A673 (cell line): ENCODE measurements at regions not wholly inside any gene's neighbourhood (a gene's known extent, or its start where the extent isn't known, plus 50 kb on each side); places are given as distances from the start of the nearest gene placed in this dataset.

Source experiments
- BruUV-seq: library from RNA; stranded (reverse); fragments of 400-500 nt; replicated peaks from 2 replicates; lab custom pipeline; 2021; lab: Mats Ljungman, UMichigan
- CTCF ChIA-PET: fragments of 300-600 bp; sonication (Branson Sonifier 250); formaldehyde crosslinking; loops from one replicate; lab custom pipeline; 2022; ENCODE audit warnings: antibody characterized with exemption; lab: Charles Lee
- POLR2A ChIA-PET: fragments of 300-600 bp; sonication (Branson Sonifier 250); formaldehyde crosslinking; loops from one replicate; lab custom pipeline; 2022; ENCODE audit warnings: antibody characterized with exemption; ENCODE audit not compliant: low non-redundant PET; lab: Charles Lee
- DNase-seq: peaks from one replicate; pipeline ENCODE4 v3.0.0-alpha.2; 2015; ENCODE audit warnings: low spot score
- H3K27ac ChIP-seq: fragments of 200-600 bp; sonication (generic); 2 replicates; pipeline ENCODE4 v1.5.1; 2016; ENCODE audit warnings: mixed run types, low read depth, mild to moderate bottlenecking, mixed read lengths, antibody characterized with exemption, low read length; ENCODE audit not compliant: poor library complexity, severe bottlenecking
- H3K27me3 ChIP-seq: fragments of 200-600 bp; sonication (generic); replicated peaks from 2 replicates; pipeline ENCODE4 v1.6.1; 2017; ENCODE audit warnings: mixed run types, low read depth, mild to moderate bottlenecking, mixed read lengths, antibody characterized with exemption, low read length; ENCODE audit not compliant: insufficient read depth, poor library complexity
- H3K36me3 ChIP-seq: fragments of 200-600 bp; sonication (generic); 2 replicates; pipeline ENCODE4 v1.6.1; 2016; ENCODE audit warnings: mixed run types, mild to moderate bottlenecking, mixed read lengths, antibody characterized with exemption, low read length; ENCODE audit not compliant: insufficient read depth, poor library complexity, severe bottlenecking
- H3K4me1 ChIP-seq: fragments of 200-600 bp; sonication (generic); 2 replicates; pipeline ENCODE4 v1.6.1; 2017; ENCODE audit warnings: mixed run types, mild to moderate bottlenecking, mixed read lengths, antibody characterized with exemption, low read length; ENCODE audit not compliant: insufficient read depth, poor library complexity, severe bottlenecking
- H3K4me3 ChIP-seq: fragments of 200-600 bp; sonication (generic); 2 replicates; pipeline ENCODE4 v1.5.1; 2016; ENCODE audit warnings: low read depth, mixed run types, mild to moderate bottlenecking, mixed read lengths, low read length; ENCODE audit not compliant: poor library complexity, severe bottlenecking
- H3K9me3 ChIP-seq: fragments of 200-600 bp; sonication (generic); 2 replicates; pipeline ENCODE4 v1.6.1; 2016; ENCODE audit warnings: mixed run types, low read depth, mild to moderate bottlenecking, mixed read lengths, antibody characterized with exemption, low read length; ENCODE audit not compliant: poor library complexity, severe bottlenecking
- EZH2 ChIP-seq: fragments of 200-600 bp; sonication (generic); IDR thresholded peaks from 2 replicates; pipeline ENCODE4 v1.6.1; 2017; ENCODE audit warnings: borderline replicate concordance, low read depth, mild to moderate bottlenecking, mixed read lengths, antibody characterized with exemption, low read length; ENCODE audit not compliant: poor library complexity, severe bottlenecking
- intact Hi-C: fragments of 100-400 bp; cut with micrococcal nuclease; formaldehyde crosslinking; loops from one replicate; pipeline ENCODE4 v1.10.0; 2022; ENCODE audit not compliant: unreplicated experiment
- TF ChIP-seq, protein P1 (sequence below): fragments of 300-800, 200-600 bp; sonication (generic); conservative IDR thresholded peaks from 2 replicates; pipeline ENCODE4 v1.5.1; 2017; ENCODE audit warnings: low read depth, mild to moderate bottlenecking, antibody characterized with exemption, low read length, moderate library complexity, mixed read lengths

GRCh38 chr5:103369125-103370120 lies 110.9 kb downstream of the MACIR start:
- intact Hi-C loops: no loop called here
- ChIA-PET POLR2A (no interaction called here), CTCF (no interaction called here)
- no peaks in the 10 kb centered on the region for H3K27me3 ChIP-seq
- H3K4me3 ChIP-seq: no peak overlapping the region
- peaks cover 7% of the 10 kb centered on the region for H3K4me1 ChIP-seq
- peak; percentile 66 for DNase-seq
- BruUV-seq: no TSS peak
- no peaks in the 10 kb centered on the region for H3K36me3 ChIP-seq
- H3K27ac ChIP-seq: no peak overlapping the region
- H3K9me3 ChIP-seq: no peaks in the 10 kb centered on the region
- TF ChIP-seq, protein P1, sequence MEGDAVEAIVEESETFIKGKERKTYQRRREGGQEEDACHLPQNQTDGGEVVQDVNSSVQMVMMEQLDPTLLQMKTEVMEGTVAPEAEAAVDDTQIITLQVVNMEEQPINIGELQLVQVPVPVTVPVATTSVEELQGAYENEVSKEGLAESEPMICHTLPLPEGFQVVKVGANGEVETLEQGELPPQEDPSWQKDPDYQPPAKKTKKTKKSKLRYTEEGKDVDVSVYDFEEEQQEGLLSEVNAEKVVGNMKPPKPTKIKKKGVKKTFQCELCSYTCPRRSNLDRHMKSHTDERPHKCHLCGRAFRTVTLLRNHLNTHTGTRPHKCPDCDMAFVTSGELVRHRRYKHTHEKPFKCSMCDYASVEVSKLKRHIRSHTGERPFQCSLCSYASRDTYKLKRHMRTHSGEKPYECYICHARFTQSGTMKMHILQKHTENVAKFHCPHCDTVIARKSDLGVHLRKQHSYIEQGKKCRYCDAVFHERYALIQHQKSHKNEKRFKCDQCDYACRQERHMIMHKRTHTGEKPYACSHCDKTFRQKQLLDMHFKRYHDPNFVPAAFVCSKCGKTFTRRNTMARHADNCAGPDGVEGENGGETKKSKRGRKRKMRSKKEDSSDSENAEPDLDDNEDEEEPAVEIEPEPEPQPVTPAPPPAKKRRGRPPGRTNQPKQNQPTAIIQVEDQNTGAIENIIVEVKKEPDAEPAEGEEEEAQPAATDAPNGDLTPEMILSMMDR: no peak
- TF ChIP-seq EZH2: no peak

GRCh38 chr5:103367702-103368101 lies 109.1 kb downstream of the MACIR start:
- H3K27me3 ChIP-seq: no peaks in the 10 kb centered on the region
- DNase-seq: no peak
- no peaks in the 10 kb centered on the region for H3K36me3 ChIP-seq
- intact Hi-C loops: no loop called here
- no TSS peak for BruUV-seq
- no peaks in the 10 kb centered on the region for H3K9me3 ChIP-seq
- ChIA-PET POLR2A (no interaction called here), CTCF (no interaction called here)
- TF ChIP-seq, protein P1: no peak
- no peak for TF ChIP-seq EZH2
- no peak overlapping the region for H3K27ac ChIP-seq
- peaks cover 7% of the 10 kb centered on the region for H3K4me1 ChIP-seq
- no peak overlapping the region for H3K4me3 ChIP-seq

- Histone ChIP-seq H3K4me1 (peaks cover 7% of the 10 kb centered on the region), H3K4me3 (no peak overlapping the region), H3K27me3 (no peaks in the 10 kb centered on the region), H3K36me3 (no peaks in the 10 kb centered on the region), H3K27ac (no peak overlapping the region), H3K9me3 (no peaks in the 10 kb centered on the region)
- no peak for DNase-seq
- CTCF ChIA-PET: no interaction called here
- no TSS peak for BruUV-seq
- intact Hi-C loops: no loop called here
- TF ChIP-seq, protein P1: no peak
- TF ChIP-seq EZH2: no peak
- POLR2A ChIA-PET: interaction anchor here (0.7 kb wide), 1 partner anchor 11 kb away, joined by 3 read pairs; no protein-coding TSS in a partner anchor
Observed at GRCh38 chr5:103366918-103367549, 108.5 kb downstream of the MACIR start.
